Lower leg skin (tissue), 3 donors: ENCODE measurements at regions not wholly inside any gene's neighbourhood (a gene's known extent, or its start where the extent isn't known, plus 50 kb on each side); places are given as distances from the start of the nearest gene placed in this dataset.

Source experiments
- POLR2A ChIP-seq, 2 donors: fragments of 450-650 bp; IDR thresholded peaks; one replicate each; pipeline ENCODE4 v1.6.1; 2016 to 2017; ENCODE audit warnings: antibody characterized with exemption in 2 of 2, mild to moderate bottlenecking in 1 of 2, moderate library complexity in 1 of 2
- TF ChIP-seq, protein P1 (sequence below), 3 donors: fragments of 450-650 bp; IDR thresholded peaks; one replicate each; pipeline ENCODE4 v1.5.1; 2016; ENCODE audit warnings: antibody characterized with exemption in 3 of 3, mild to moderate bottlenecking in 3 of 3, moderate library complexity in 2 of 3

DNA sequence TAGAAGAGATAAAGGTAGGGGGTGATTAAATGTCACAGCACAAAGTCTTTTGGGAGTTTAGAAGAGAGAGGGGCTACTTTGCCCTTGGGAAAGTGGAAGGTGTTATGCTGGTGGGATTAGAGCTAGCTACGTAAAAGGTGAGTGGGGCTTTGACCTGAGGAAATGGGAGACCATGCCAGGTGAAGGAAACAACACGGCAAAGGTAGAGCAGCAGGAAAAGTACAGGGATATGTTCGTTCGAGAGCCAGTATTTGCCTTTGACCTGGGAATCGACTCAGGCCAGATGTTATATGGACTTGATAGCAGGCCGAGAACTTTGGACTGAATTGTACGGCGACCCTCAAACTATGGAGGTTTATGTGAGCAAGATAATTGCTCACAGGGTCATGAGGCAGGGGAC, 55.7 kb upstream of the ACKR3 start:
- no peak for TF ChIP-seq POLR2A (IDR thresholded peaks at IDR 0.05)
- TF ChIP-seq, protein P1, sequence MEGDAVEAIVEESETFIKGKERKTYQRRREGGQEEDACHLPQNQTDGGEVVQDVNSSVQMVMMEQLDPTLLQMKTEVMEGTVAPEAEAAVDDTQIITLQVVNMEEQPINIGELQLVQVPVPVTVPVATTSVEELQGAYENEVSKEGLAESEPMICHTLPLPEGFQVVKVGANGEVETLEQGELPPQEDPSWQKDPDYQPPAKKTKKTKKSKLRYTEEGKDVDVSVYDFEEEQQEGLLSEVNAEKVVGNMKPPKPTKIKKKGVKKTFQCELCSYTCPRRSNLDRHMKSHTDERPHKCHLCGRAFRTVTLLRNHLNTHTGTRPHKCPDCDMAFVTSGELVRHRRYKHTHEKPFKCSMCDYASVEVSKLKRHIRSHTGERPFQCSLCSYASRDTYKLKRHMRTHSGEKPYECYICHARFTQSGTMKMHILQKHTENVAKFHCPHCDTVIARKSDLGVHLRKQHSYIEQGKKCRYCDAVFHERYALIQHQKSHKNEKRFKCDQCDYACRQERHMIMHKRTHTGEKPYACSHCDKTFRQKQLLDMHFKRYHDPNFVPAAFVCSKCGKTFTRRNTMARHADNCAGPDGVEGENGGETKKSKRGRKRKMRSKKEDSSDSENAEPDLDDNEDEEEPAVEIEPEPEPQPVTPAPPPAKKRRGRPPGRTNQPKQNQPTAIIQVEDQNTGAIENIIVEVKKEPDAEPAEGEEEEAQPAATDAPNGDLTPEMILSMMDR (IDR thresholded peaks at IDR 0.05): no peak
